IPS-15b (cell line): ENCODE measurements at regions not wholly inside any gene's neighbourhood (a gene's known extent, or its start where the extent isn't known, plus 50 kb on each side); places are given as distances from the start of the nearest gene placed in this dataset.
"Not testable (repeated sequence)": the region's sequence is repeated elsewhere in the genome, so short reads cannot be mapped to it uniquely, and the experiment has no call there.

ENCODE experiments used
- H3K27me3 ChIP-seq: one replicate; pipeline ENCODE4 v1.6.1; 2013; ENCODE audit warnings: low read length; ENCODE audit not compliant: control insufficient read depth, insufficient read depth
- H3K36me3 ChIP-seq: one replicate; pipeline ENCODE4 v1.6.1; 2013; ENCODE audit warnings: low read length; ENCODE audit not compliant: control insufficient read depth, insufficient read depth
- H3K4me1 ChIP-seq: one replicate; pipeline ENCODE4 v1.6.1; 2013; ENCODE audit warnings: mild to moderate bottlenecking, low read length; ENCODE audit not compliant: control insufficient read depth, insufficient read depth
- H3K4me3 ChIP-seq: one replicate; pipeline ENCODE4 v1.5.1; 2013; ENCODE audit warnings: low read depth, low read length
- H3K9ac ChIP-seq: one replicate; pipeline ENCODE4 v1.6.1; 2013; ENCODE audit warnings: low read depth, mild to moderate bottlenecking, low read length
- H3K9me3 ChIP-seq: one replicate; pipeline ENCODE4 v1.6.1; 2013; ENCODE audit warnings: mild to moderate bottlenecking, low read length; ENCODE audit not compliant: control insufficient read depth, insufficient read depth

GRCh38 chr1:120299433-120300057 lies 115.3 kb upstream of the NBPF8 start:
- H3K36me3 ChIP-seq, H3K4me1 ChIP-seq, H3K27me3 ChIP-seq, H3K9ac ChIP-seq, H3K9me3 ChIP-seq, H3K4me3 ChIP-seq: not testable (repeated sequence)

GRCh38 chr1:120298487-120298886 lies 116.3 kb upstream of the NBPF8 start:
- not testable (repeated sequence) for H3K36me3 ChIP-seq, H3K9ac ChIP-seq, H3K9me3 ChIP-seq, H3K27me3 ChIP-seq, H3K4me3 ChIP-seq, H3K4me1 ChIP-seq

- H3K4me3 ChIP-seq, H3K27me3 ChIP-seq, H3K9me3 ChIP-seq, H3K36me3 ChIP-seq, H3K4me1 ChIP-seq, H3K9ac ChIP-seq: not testable (repeated sequence)
Observed at GRCh38 chr1:120297345-120297953, 117.4 kb upstream of the NBPF8 start.

GRCh38 chr1:120290105-120290504 lies 113.8 kb upstream of the SEC22B start:
- H3K27me3 ChIP-seq, H3K9me3 ChIP-seq: not testable (repeated sequence)

GRCh38 chr1:120289601-120290074 lies 113.3 kb upstream of the SEC22B start:
- H3K9me3 ChIP-seq, H3K36me3 ChIP-seq, H3K9ac ChIP-seq, H3K4me1 ChIP-seq, H3K27me3 ChIP-seq, H3K4me3 ChIP-seq: not testable (repeated sequence)

More at GRCh38 chr1:120290105-120290504, 113.8 kb upstream of the SEC22B start:
- H3K36me3 ChIP-seq, H3K4me3 ChIP-seq, H3K4me1 ChIP-seq, H3K9ac ChIP-seq: not testable (repeated sequence)

- not testable (repeated sequence) for H3K4me3 ChIP-seq, H3K36me3 ChIP-seq, H3K27me3 ChIP-seq, H3K9ac ChIP-seq, H3K4me1 ChIP-seq, H3K9me3 ChIP-seq
Observed at GRCh38 chr1:120288814-120289600, 112.7 kb upstream of the SEC22B start.

- not testable (repeated sequence) for H3K36me3 ChIP-seq, H3K4me3 ChIP-seq, H3K9ac ChIP-seq, H3K27me3 ChIP-seq, H3K4me1 ChIP-seq, H3K9me3 ChIP-seq
Observed at GRCh38 chr1:120288167-120288566, 111.8 kb upstream of the SEC22B start.

GRCh38 chr1:120282744-120283464 lies 106.6 kb upstream of the SEC22B start:
- not testable (repeated sequence) for H3K4me1 ChIP-seq, H3K36me3 ChIP-seq

GRCh38 chr1:120278259-120278610 lies 101.9 kb upstream of the SEC22B start:
- not testable (repeated sequence) for H3K9ac ChIP-seq, H3K9me3 ChIP-seq, H3K27me3 ChIP-seq, H3K36me3 ChIP-seq, H3K4me3 ChIP-seq, H3K4me1 ChIP-seq

More at GRCh38 chr1:120282744-120283464, 106.6 kb upstream of the SEC22B start:
- H3K9ac ChIP-seq, H3K4me3 ChIP-seq, H3K9me3 ChIP-seq, H3K27me3 ChIP-seq: not testable (repeated sequence)

- H3K4me1 ChIP-seq, H3K9me3 ChIP-seq, H3K4me3 ChIP-seq, H3K36me3 ChIP-seq, H3K27me3 ChIP-seq, H3K9ac ChIP-seq: not testable (repeated sequence)
Observed at GRCh38 chr1:120277428-120278258, 101.3 kb upstream of the SEC22B start.

- not testable (repeated sequence) for H3K4me3 ChIP-seq, H3K36me3 ChIP-seq
Observed at GRCh38 chr1:120276710-120277109, 100.4 kb upstream of the SEC22B start.

More at GRCh38 chr1:120276710-120277109, 100.4 kb upstream of the SEC22B start:
- H3K9me3 ChIP-seq, H3K9ac ChIP-seq, H3K27me3 ChIP-seq, H3K4me1 ChIP-seq: not testable (repeated sequence)
